ENCODE measurements at regions not wholly inside any gene's neighbourhood (a gene's known extent, or its start where the extent isn't known, plus 50 kb on each side); places are given as distances from the start of the nearest gene placed in this dataset.
A peak's percentile ranks its signal among the peaks of the same experiment; 100 is the strongest.

- DNase-seq (ENCODE audit: low read depth in 2 of 2) = no peak
Measured at GRCh38 chr17:77442976-77443747, 302.4 kb downstream of the SEC14L1 start.

- no peak for DNase-seq (ENCODE audit: low read depth in 2 of 2)
Measured at GRCh38 chr17:77443748-77444260, 303.0 kb downstream of the SEC14L1 start.

DNA sequence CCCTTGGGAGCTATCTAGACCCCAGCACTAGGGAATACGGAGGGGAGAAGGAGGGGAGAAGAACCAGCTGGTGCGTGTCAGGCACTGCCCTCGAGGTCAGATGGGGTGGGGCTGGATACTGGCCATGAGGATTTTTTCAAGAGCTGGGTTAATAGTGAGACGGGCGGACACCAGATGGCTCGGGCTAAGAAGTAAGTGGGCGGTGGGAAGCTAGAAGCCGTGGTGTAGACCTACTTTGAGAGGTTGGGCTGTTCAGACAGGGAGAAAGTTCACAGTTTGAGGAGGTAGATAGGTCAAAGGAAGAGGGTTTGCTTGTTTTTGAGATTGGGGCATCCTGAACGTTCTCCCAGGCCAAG, 303.8 kb downstream of the SEC14L1 start:
- DNase-seq (ENCODE audit: low read depth in 2 of 2) = no peak

GRCh38 chr17:77444984-77445759, 304.4 kb downstream of the SEC14L1 start:
- DNase-seq (ENCODE audit: low read depth in 2 of 2) = peak; percentile 77

DNA sequence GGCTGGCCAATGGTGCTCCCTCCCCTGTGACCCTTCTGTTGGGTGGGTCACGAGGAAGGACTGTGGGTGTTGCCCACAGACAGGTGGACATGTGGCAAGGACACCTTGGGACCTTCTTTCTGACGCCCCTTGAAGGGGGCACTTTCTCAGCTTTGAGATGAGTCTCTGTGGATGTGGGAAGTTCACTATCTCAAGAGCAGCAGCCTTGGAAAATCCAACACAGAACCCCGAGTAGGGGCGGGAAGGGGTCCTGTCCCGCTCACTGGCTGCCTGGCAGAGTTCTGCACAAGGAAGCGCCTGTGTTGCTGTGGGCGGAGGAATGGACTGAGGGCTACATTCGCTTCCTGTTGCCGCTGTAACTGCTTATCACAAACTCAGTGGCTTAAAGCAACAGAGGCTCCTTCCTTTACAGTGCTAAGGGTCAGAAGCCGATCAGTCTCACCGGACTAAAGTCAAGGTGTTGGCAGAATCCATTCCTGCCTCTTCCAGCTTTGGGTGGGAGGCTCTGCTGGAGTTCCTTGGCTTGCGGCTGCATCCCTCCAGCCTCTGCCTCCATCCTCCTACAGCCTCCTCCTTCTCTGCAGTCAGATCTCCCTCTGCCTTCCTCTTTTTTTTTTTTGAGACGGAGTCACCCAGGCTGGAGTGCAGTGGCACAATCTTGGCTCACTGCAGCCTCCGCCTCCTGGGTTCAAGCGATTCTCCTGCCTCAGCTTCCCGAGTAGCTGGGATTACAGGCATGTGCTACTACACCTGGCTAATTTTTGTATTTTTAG, 305.2 kb downstream of the SEC14L1 start:
- DNase-seq (ENCODE audit: low read depth in 2 of 2) = no peak

- DNase-seq (ENCODE audit: low read depth in 2 of 2) = no peak
Measured at GRCh38 chr17:77446940-77447634, 306.3 kb downstream of the SEC14L1 start.

DNA sequence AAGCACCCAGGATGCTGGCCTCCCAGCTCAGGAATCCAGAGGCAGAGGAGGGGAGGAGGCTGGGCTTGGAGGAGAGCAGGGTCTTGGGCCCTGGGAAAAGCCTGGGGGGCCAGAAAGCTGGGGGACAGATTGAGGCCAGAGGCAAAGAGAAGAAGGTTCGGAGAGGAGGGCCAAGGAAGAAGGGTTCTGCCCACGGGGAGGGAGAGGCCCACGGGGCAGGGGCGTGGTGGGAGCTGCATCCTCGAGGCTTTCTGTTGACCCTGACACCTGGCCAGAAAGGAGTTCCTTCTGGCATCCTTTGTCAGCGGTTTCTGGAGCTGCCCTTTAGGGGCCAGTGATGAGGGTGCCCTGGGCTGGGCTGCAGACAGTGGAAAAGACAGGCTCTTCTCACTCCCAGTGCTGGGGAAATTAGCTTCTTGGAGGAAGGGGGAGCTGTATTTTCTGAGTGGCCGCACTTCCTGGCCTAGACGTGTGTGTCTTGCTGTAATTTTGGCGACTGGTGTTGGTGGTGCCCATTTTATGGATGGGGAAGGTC, 308.7 kb downstream of the SEC14L1 start:
- no peak for DNase-seq (ENCODE audit: low read depth in 2 of 2)

- peak in 1 of 2 donors; percentile 56 for DNase-seq (ENCODE audit: low read depth in 2 of 2)
Measured at GRCh38 chr17:77449908-77450741, 309.4 kb downstream of the SEC14L1 start.

DNA sequence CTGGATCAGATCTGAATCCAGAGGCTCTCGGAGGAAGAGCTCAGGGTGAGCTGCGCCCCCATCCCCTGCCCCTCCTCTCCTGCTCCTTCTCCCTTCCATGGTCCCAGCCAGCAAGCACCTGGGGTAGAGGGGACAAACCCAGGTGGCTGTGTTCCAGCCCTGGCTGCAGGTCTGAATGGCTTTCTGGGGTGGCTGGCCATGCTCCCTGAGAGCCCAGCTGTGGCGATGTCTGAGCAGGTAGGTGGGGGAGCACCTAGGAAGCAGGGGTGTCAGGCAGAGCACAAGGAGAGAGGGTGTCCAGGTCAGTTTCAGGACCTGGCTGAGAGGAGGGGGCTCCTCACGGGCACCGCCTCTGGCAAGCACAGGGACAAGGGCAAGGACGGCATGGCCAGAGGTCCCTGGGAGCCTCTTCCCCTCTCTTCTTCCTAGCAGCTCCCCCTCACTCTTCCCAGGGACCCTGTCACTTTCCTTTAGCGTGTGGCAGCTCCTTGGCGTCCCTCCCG, 310.0 kb downstream of the SEC14L1 start:
- no peak for DNase-seq (ENCODE audit: low read depth in 2 of 2)

GRCh38 chr17:77451245-77451893, 310.6 kb downstream of the SEC14L1 start:
- DNase-seq (ENCODE audit: low read depth in 2 of 2) = peak in 1 of 2 donors; percentile 64

- DNase-seq (ENCODE audit: low read depth in 2 of 2) = no peak
Measured at GRCh38 chr17:77451894-77452852, 311.4 kb downstream of the SEC14L1 start.

DNA sequence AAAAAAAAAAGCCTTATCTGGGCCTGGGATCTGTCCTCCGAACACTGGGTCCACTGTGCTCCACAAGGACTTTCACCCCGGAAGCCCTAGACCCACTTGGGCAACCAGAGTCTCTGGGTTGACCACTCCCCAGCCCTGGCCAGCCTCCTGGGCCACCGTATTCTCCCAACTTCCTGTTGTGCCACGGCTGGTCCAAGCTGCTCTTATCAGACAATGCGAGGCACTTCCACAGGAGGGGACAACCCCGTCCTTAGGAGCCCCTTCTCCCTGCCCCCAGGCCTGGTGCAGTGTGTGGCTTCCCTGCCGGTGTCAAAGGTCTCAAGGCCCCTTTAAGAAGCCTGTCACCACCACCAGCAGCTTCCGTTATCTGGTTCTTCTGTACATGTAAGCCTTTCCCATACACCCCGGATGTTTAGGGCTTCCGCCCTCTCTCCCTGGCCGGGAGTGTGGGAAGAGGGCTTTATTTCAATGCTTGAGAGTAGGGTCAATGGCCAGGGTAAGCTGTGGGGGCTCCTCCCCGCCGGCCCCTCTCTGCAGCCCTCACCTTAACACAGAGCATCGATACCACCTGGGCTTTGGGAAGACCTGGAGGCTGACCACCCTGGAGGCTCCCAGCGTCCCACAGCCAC, 313.0 kb downstream of the SEC14L1 start:
- no peak for DNase-seq (ENCODE audit: low read depth in 2 of 2)

DNA sequence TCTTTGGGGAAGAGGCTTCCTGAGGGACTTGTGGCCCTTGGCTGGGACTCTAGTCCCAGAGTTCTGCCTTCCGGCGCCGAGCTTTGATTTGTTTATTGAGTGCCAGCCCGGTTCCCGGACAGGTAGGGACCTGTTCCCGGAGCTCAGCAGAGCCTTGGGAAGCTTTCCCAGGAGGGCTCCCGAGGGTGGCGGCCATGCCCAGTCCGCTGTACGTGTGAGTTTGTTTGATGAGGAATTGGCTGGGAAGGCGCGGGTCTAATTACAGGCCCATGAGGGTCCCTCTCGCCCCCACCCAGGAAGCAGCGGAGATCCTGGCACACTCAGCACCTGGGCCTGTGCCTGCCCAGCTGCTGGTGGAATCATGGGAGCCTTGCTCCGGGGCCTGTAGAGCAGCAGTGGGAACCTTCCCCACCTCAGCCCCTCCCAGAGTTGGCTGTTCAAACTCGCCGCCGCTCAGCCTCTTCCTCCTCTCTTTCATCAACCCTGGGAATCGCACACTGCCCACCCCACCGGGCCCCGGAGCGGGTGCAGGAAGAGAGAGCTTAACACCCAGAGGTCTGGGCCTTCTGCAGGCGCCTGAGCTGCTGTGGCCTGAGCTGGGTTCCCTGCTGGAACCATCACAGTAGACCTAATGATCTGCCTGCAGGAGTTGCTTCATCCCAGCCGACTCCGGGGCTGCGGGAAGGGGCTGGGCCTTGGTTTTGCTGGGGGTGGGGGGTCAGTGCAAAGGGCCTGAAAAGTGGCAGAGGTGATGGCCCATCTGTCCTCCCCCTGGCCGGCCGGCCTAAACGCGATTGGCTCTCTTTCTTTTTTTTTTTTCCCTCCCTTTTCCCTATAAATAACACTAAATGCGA, 313.7 kb downstream of the SEC14L1 start:
- no peak for DNase-seq (ENCODE audit: low read depth in 2 of 2)

DNA sequence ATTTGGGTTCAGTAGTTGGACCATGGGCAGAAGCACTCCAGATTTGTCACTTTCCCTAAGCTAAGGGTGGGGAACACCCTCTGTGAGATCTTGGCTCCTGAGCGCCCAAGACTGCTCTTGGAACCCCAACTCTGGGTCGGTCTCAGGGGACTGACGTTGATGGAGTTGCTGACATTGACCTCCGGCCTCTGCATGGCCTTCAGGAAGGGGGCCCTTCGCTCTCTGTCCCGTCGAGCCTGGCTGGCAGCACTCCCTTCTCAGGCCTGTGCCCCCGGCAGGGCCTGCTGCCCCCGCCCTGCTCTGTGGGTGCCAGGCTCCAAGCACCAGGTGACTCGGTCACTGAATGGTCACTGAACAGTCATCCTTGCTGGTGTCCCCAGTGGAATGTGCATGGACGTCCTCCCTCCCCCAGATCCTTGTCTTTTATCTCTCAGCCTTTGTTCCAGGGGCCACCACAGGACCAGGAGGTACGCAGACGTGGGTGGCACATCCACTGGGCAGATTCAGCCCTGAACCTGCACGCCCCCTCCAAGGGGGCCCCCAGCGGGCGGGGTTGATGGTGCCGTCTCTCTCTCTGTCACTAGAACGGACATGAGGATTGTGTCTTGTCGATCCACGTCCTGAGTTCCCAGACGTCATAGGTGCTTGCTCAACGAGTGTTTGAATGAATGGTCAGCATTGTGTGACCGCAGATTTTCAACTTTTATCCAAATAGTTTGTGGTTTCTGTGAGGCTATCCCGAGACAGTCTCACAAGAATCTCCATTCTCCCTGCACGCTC, 314.5 kb downstream of the SEC14L1 start:
- DNase-seq (ENCODE audit: low read depth in 2 of 2) = no peak

- no peak for DNase-seq (ENCODE audit: low read depth in 2 of 2)
Measured at GRCh38 chr17:77455891-77456260, 315.1 kb downstream of the SEC14L1 start.

- no peak for DNase-seq (ENCODE audit: low read depth in 2 of 2)
Measured at GRCh38 chr17:77456271-77456950, 315.6 kb downstream of the SEC14L1 start.
